IMR-90 (cell line): ENCODE measurements at regions not wholly inside any gene's neighbourhood (a gene's known extent, or its start where the extent isn't known, plus 50 kb on each side); places are given as distances from the start of the nearest gene placed in this dataset.

Experiments used
- ATAC-seq: fragments of 200-7000 bp; cut with Tn5 transposase; 2 replicates; pipeline ENCODE4 v1.9.1; 2020; ENCODE audit warnings: low read depth, mild to moderate bottlenecking, moderate library complexity
- BruUV-seq: library from RNA; stranded (reverse); fragments of 400-500 nt; replicated peaks from 2 replicates; lab custom pipeline; 2021; lab: Mats Ljungman, UMichigan
- CTCF ChIA-PET: fragments of 300-600 bp; formaldehyde crosslinking; extraction: SDS; loops from one replicate; lab custom pipeline; 2021; ENCODE audit warnings: antibody characterized with exemption; lab: Yijun Ruan, JAX
- POLR2A ChIA-PET: fragments of 300-600 bp; sonication (Branson Sonifier 250); formaldehyde crosslinking; loops from one replicate; lab custom pipeline; 2022; ENCODE audit warnings: antibody characterized with exemption; ENCODE audit not compliant: unreplicated experiment; lab: Charles Lee
- DNase-seq: peaks from one replicate; pipeline ENCODE4 v3.0.0; 2013
- H2AFZ ChIP-seq: replicated peaks from 2 replicates; pipeline ENCODE3; 2013; ENCODE audit warnings: low read length, mild to moderate bottlenecking; ENCODE audit not compliant: poor library complexity
- H2AK5ac ChIP-seq: 2 replicates; pipeline ENCODE4 v1.6.1; 2013; ENCODE audit warnings: low read depth, low read length, inconsistent platforms
- H2AK9ac ChIP-seq: replicated peaks from 2 replicates; pipeline ENCODE3; 2013; ENCODE audit warnings: mild to moderate bottlenecking, low read depth, low read length, moderate library complexity; ENCODE audit not compliant: poor library complexity
- H2BK120ac ChIP-seq: 2 replicates; pipeline ENCODE4 v1.6.1; 2013; ENCODE audit warnings: low read depth, low read length, inconsistent platforms
- H2BK15ac ChIP-seq: 3 replicates; pipeline ENCODE4 v1.6.1; 2013; ENCODE audit warnings: low read depth, low read length, inconsistent platforms
- H2BK20ac ChIP-seq: 2 replicates; pipeline ENCODE4 v1.6.1; 2013; ENCODE audit warnings: low read depth, mild to moderate bottlenecking, inconsistent platforms, low read length, moderate library complexity
- H2BK5ac ChIP-seq: 2 replicates; pipeline ENCODE4 v1.6.1; 2013; ENCODE audit warnings: mild to moderate bottlenecking, low read depth, low read length, inconsistent platforms; ENCODE audit not compliant: poor library complexity, severe bottlenecking
- H3K14ac ChIP-seq: replicated peaks from 2 replicates; pipeline ENCODE4 v1.6.1; 2013; ENCODE audit warnings: low read depth, low read length, inconsistent platforms
- H3K18ac ChIP-seq: 2 replicates; pipeline ENCODE4 v1.6.1; 2013; ENCODE audit warnings: low read depth, low read length, control low read depth
- H3K23ac ChIP-seq: 2 replicates; pipeline ENCODE4 v1.6.1; 2013; ENCODE audit warnings: low read depth, low read length, inconsistent platforms
- H3K27ac ChIP-seq: 2 replicates; pipeline ENCODE4 v1.5.1; 2013; ENCODE audit warnings: mild to moderate bottlenecking, control low read depth, low read length; ENCODE audit not compliant: insufficient read depth
- H3K27me3 ChIP-seq: 2 replicates; pipeline ENCODE4 v1.6.1; 2013; ENCODE audit warnings: low read length; ENCODE audit not compliant: control insufficient read depth, insufficient read depth
- H3K36me3 ChIP-seq: 2 replicates; pipeline ENCODE4 v1.6.1; 2013; ENCODE audit warnings: low read length, mixed read lengths; ENCODE audit not compliant: control insufficient read depth, insufficient read depth
- H3K4ac ChIP-seq: 2 replicates; pipeline ENCODE4 v1.6.1; 2013; ENCODE audit warnings: low read depth, low read length, inconsistent platforms
- H3K4me1 ChIP-seq: 2 replicates; pipeline ENCODE4 v1.6.1; 2013; ENCODE audit warnings: low read length, mixed read lengths; ENCODE audit not compliant: control insufficient read depth, insufficient read depth
- H3K4me2 ChIP-seq: 2 replicates; pipeline ENCODE4 v1.6.1; 2013; ENCODE audit warnings: low read depth, mild to moderate bottlenecking, control low read depth, low read length, moderate library complexity
- H3K4me3 ChIP-seq: 2 replicates; pipeline ENCODE4 v1.5.1; 2013; ENCODE audit warnings: low read depth, mild to moderate bottlenecking, control low read depth, low read length, moderate library complexity; ENCODE audit not compliant: insufficient read depth
- H3K56ac ChIP-seq: 2 replicates; pipeline ENCODE4 v1.6.1; 2013; ENCODE audit warnings: low read length, inconsistent platforms; ENCODE audit not compliant: insufficient read depth; ENCODE audit errors: extremely low read depth
- H3K79me1 ChIP-seq, 2 experiments: 2 replicates each; pipeline ENCODE4 v1.6.1; 2013; ENCODE audit warnings: low read length in 2 of 2, inconsistent platforms in 1 of 2, low read depth in 1 of 2
- H3K9ac ChIP-seq: 2 replicates; pipeline ENCODE4 v1.6.1; 2013; ENCODE audit warnings: low read depth, low read length, control low read depth
- H3K9me1 ChIP-seq: 2 replicates; pipeline ENCODE4 v1.6.1; 2013; ENCODE audit warnings: low read length, inconsistent platforms; ENCODE audit not compliant: insufficient read depth
- H3K9me3 ChIP-seq: 2 replicates; pipeline ENCODE4 v1.6.1; 2013; ENCODE audit warnings: low read length; ENCODE audit not compliant: control insufficient read depth, insufficient read depth
- H4K20me1 ChIP-seq: 2 replicates; pipeline ENCODE4 v1.6.1; 2013; ENCODE audit warnings: low read length, inconsistent platforms; ENCODE audit not compliant: insufficient read depth
- H4K5ac ChIP-seq: 2 replicates; pipeline ENCODE4 v1.6.1; 2013; ENCODE audit warnings: mild to moderate bottlenecking, low read depth, low read length, control low read depth
- H4K8ac ChIP-seq, 2 experiments: 2 replicates each; pipeline ENCODE4 v1.6.1; 2013; ENCODE audit warnings: low read depth in 2 of 2, low read length in 2 of 2, control low read depth in 1 of 2, inconsistent platforms in 1 of 2
- H4K91ac ChIP-seq: 2 replicates; pipeline ENCODE4 v1.6.1; 2013; ENCODE audit warnings: low read depth, low read length, inconsistent platforms; ENCODE audit not compliant: insufficient read depth
- CEBPB ChIP-seq: IDR thresholded peaks from 2 replicates; pipeline ENCODE4 v1.6.1; 2012; ENCODE audit warnings: low read depth, low read length, improper control_type of control experiment
- FOS ChIP-seq: fragments of 150-350 bp; IDR thresholded peaks from 2 replicates; pipeline ENCODE4 v1.6.1; 2016; ENCODE audit warnings: low read depth, low read length
- MXI1 ChIP-seq: IDR thresholded peaks from 2 replicates; pipeline ENCODE4 v1.6.1; 2012; ENCODE audit warnings: low read depth, mild to moderate bottlenecking, low read length, moderate library complexity, borderline replicate concordance
- RAD21 ChIP-seq: IDR thresholded peaks from 2 replicates; pipeline ENCODE4 v1.6.1; 2012; ENCODE audit warnings: low read length, improper control_type of control experiment
- RCOR1 ChIP-seq: IDR thresholded peaks from 2 replicates; pipeline ENCODE4 v1.6.1; 2012; ENCODE audit warnings: mild to moderate bottlenecking, low read length, improper control_type of control experiment; ENCODE audit not compliant: insufficient replicate concordance
- RFX5 ChIP-seq: IDR thresholded peaks from 2 replicates; pipeline ENCODE4 v1.8.0; 2012; ENCODE audit warnings: low read depth, mild to moderate bottlenecking, low read length, moderate library complexity
- SMC3 ChIP-seq: fragments of 150-350 bp; IDR thresholded peaks from 2 replicates; pipeline ENCODE4 v1.6.1; 2016; ENCODE audit warnings: low read depth, mild to moderate bottlenecking, antibody characterized with exemption, low read length, moderate library complexity
- USF2 ChIP-seq: fragments of 150-350 bp; IDR thresholded peaks from 2 replicates; pipeline ENCODE4 v1.6.1; 2017; ENCODE audit warnings: mild to moderate bottlenecking, antibody characterized with exemption, low read length, low read depth
- WGBS, 2 experiments: methylation state at CpG; one replicate each; pipeline versions ENCODE4 v1.1.5 to v1.1.7; 2013; ENCODE audit warnings: missing lambda C conversion rate in 2 of 2; ENCODE audit not compliant: insufficient read length in 1 of 2; ENCODE audit errors: extremely low coverage in 2 of 2; 5-methylcytosine and 5-hydroxymethylcytosine counted together
- dilution Hi-C: fragments of 300-500 bp; cut with HindIII; formaldehyde crosslinking; loops from one replicate; pipeline ENCODE4 v1.14.3; 2018; ENCODE audit warnings: low sequenced_read_pairs; ENCODE audit not compliant: unreplicated experiment
- in situ Hi-C: fragments of 300-500 bp; cut with MboI; formaldehyde crosslinking; loops from 3 replicates; pipeline ENCODE4 v1.14.3; 2019; ENCODE audit warnings: low sequenced_read_pairs, inconsistent platforms, mixed read lengths
- intact Hi-C: fragments of 100-400 bp; cut with micrococcal nuclease; formaldehyde crosslinking; loops from 2 replicates; pipeline ENCODE4 v1.10.0; 2022

- TF ChIP-seq RFX5 (no peak), CEBPB (no peak), FOS (no peak), SMC3 (no peak)
Observed at GRCh38 chr2:558879-559278, 118.3 kb downstream of the TMEM18 start (continued).

GRCh38 chr2:558302-558642, 118.9 kb downstream of the TMEM18 start:
- Histone ChIP-seq H3K27ac (no peak overlapping the region), H3K79me1 (no peaks in the 10 kb centered on the region), H4K91ac (no peak overlapping the region), H2BK15ac (no peak overlapping the region), H4K5ac (no peak overlapping the region), H2BK120ac (no peak overlapping the region), H2AK5ac (no peak overlapping the region), H4K8ac (no peak overlapping the region), H2AK9ac (no peak overlapping the region), H3K9me3 (peaks cover 34% of the 10 kb centered on the region), H3K14ac (no peak overlapping the region), H4K20me1 (no peaks in the 10 kb centered on the region), H3K4me3 (no peak overlapping the region), H3K4me1 (no peaks in the 10 kb centered on the region), H3K9ac (no peak overlapping the region), H3K56ac (no peak overlapping the region), H3K4ac (no peak overlapping the region), H3K9me1 (no peaks in the 10 kb centered on the region), H3K18ac (no peak overlapping the region), H3K4me2 (no peak overlapping the region), H3K36me3 (no peaks in the 10 kb centered on the region), H3K27me3 (no peaks in the 10 kb centered on the region), H2BK5ac (no peak overlapping the region), H2BK20ac (no peak overlapping the region), H2AFZ (no peak overlapping the region), H3K23ac (no peak overlapping the region)
- DNase-seq, result no peak
- intact Hi-C loops, result no loop called here
- in situ Hi-C loops, result no loop called here
- 60% methylated on average over 2 of the region's 17 CpGs; no CpG with 5 or more reads in 1 of the 2 experiments for WGBS, 2 experiments
- CTCF ChIA-PET, result no interaction called here
- no TSS peak for BruUV-seq
- POLR2A ChIA-PET, result no interaction called here
- no peak for ATAC-seq
- TF ChIP-seq USF2 (no peak), RCOR1 (no peak), RAD21 (no peak), MXI1 (no peak)
- dilution Hi-C loops, result no loop called here
